ENCODE measurements at regions not wholly inside any gene's neighbourhood (a gene's known extent, or its start where the extent isn't known, plus 50 kb on each side); places are given as distances from the start of the nearest gene placed in this dataset.

GRCh38 chr10:123471811-123472210 lies 194.3 kb upstream of the GPR26 start (continued):
- TF ChIP-seq CSRNP3 (CRISPR knock-in tag; IDR thresholded peaks at IDR 0.05), result no peak
- TF ChIP-seq ISL1 (CRISPR knock-in tag; IDR thresholded peaks at IDR 0.05), result no peak
- no peak for TF ChIP-seq ZFP30 (CRISPR knock-in tag; IDR thresholded peaks at IDR 0.05)
- no peak for TF ChIP-seq SNAI2 (CRISPR knock-in tag; IDR thresholded peaks at IDR 0.05)

GRCh38 chr10:123472606-123473005 lies 193.5 kb upstream of the GPR26 start:
- no peak for ATAC-seq
- no peak for TF ChIP-seq SNAI2 (CRISPR knock-in tag; IDR thresholded peaks at IDR 0.05)
- no peak for TF ChIP-seq ZNF70 (CRISPR knock-in tag; IDR thresholded peaks at IDR 0.05)
- no peak for TF ChIP-seq TOX (CRISPR knock-in tag; IDR thresholded peaks at IDR 0.05; ENCODE audit: borderline replicate concordance)
- no peak for TF ChIP-seq CSRNP3 (CRISPR knock-in tag; IDR thresholded peaks at IDR 0.05)
- TF ChIP-seq ZC3H10 (CRISPR knock-in tag; IDR thresholded peaks at IDR 0.05), result no peak
- no peak for TF ChIP-seq ARNTL (CRISPR knock-in tag; IDR thresholded peaks at IDR 0.05; ENCODE audit: borderline replicate concordance, low read depth)
- TF ChIP-seq ZNF565 (CRISPR knock-in tag; conservative IDR thresholded peaks at IDR 0.05; ENCODE audit: low read depth), result no peak
- no peak for TF ChIP-seq POU6F1 (CRISPR knock-in tag; IDR thresholded peaks at IDR 0.05; ENCODE audit: borderline replicate concordance, low read depth)
- no peak for TF ChIP-seq CSDC2 (CRISPR knock-in tag; IDR thresholded peaks at IDR 0.05)

- ATAC-seq, result no peak
- TF ChIP-seq CREB5 (CRISPR knock-in tag; IDR thresholded peaks at IDR 0.05; ENCODE audit: low read depth) (no peak), CSDC2 (CRISPR knock-in tag; IDR thresholded peaks at IDR 0.05) (no peak), ARNTL (CRISPR knock-in tag; IDR thresholded peaks at IDR 0.05; ENCODE audit: borderline replicate concordance, low read depth) (no peak), PATZ1 (CRISPR knock-in tag; IDR thresholded peaks at IDR 0.05; ENCODE audit: borderline replicate concordance) (no peak)
Observed at GRCh38 chr10:123474700-123475099, 191.5 kb upstream of the GPR26 start.

GRCh38 chr10:123475466-123475865 lies 190.7 kb upstream of the GPR26 start:
- no peak for ATAC-seq
- TF ChIP-seq CSDC2 (CRISPR knock-in tag; IDR thresholded peaks at IDR 0.05) (no peak), ZNF565 (CRISPR knock-in tag; conservative IDR thresholded peaks at IDR 0.05; ENCODE audit: low read depth) (no peak), ISL1 (CRISPR knock-in tag; IDR thresholded peaks at IDR 0.05) (no peak), ZC3H10 (CRISPR knock-in tag; IDR thresholded peaks at IDR 0.05) (no peak), ESRRG (CRISPR knock-in tag; IDR thresholded peaks at IDR 0.05) (no peak), ZNF8 (CRISPR knock-in tag; IDR thresholded peaks at IDR 0.05) (no peak), PPARA (CRISPR knock-in tag; IDR thresholded peaks at IDR 0.05; ENCODE audit: borderline replicate concordance) (no peak), CREB5 (CRISPR knock-in tag; IDR thresholded peaks at IDR 0.05; ENCODE audit: low read depth) (no peak), ARNTL (CRISPR knock-in tag; IDR thresholded peaks at IDR 0.05; ENCODE audit: borderline replicate concordance, low read depth) (no peak), GLIS3 (CRISPR knock-in tag; IDR thresholded peaks at IDR 0.05) (no peak), PATZ1 (CRISPR knock-in tag; IDR thresholded peaks at IDR 0.05; ENCODE audit: borderline replicate concordance) (no peak), ZNF70 (CRISPR knock-in tag; IDR thresholded peaks at IDR 0.05) (no peak), TSHZ2 (CRISPR knock-in tag; IDR thresholded peaks at IDR 0.05) (no peak), TOX (CRISPR knock-in tag; IDR thresholded peaks at IDR 0.05; ENCODE audit: borderline replicate concordance) (no peak), ZFP3 (CRISPR knock-in tag; IDR thresholded peaks at IDR 0.05) (no peak), RARB (CRISPR knock-in tag; IDR thresholded peaks at IDR 0.05) (no peak), TCF4 (CRISPR knock-in tag; IDR thresholded peaks at IDR 0.05; ENCODE audit: borderline replicate concordance) (no peak), ZFP30 (CRISPR knock-in tag; IDR thresholded peaks at IDR 0.05) (no peak)

All from SK-N-SH treated with all-trans-retinoic acid at 6 μM for 48 hours (cell line).